ENCODE measurements at regions not wholly inside any gene's neighbourhood (a gene's known extent, or its start where the extent isn't known, plus 50 kb on each side); places are given as distances from the start of the nearest gene placed in this dataset.

GRCh38 chr14:100662879-100663760 is 63.6 kb upstream of the DLK1 start:
- ATAC-seq (replicated peaks in 1 of 2) (no peak), DNase-seq (peak; percentile 62 to 64)
- Mint-ChIP-seq H3K27me3 (ENCODE audit: low read depth) (no peaks in the 10 kb centered on the region), H3K9me3 (no peaks in the 10 kb centered on the region), H3K27ac (no peak overlapping the region), H3K4me3 (no peak overlapping the region), H3K36me3 (ENCODE audit: insufficient read depth in 2 of 2) (no peaks in the 10 kb centered on the region), H3K4me1 (ENCODE audit: low read depth) (no peaks in the 10 kb centered on the region)

- Mint-ChIP-seq H3K4me3 (no peak overlapping the region), H3K27ac (no peak overlapping the region), H3K36me3 (ENCODE audit: insufficient read depth in 2 of 2) (no peaks in the 10 kb centered on the region), H3K9me3 (no peaks in the 10 kb centered on the region), H3K4me1 (ENCODE audit: low read depth) (no peaks in the 10 kb centered on the region), H3K27me3 (ENCODE audit: low read depth) (no peaks in the 10 kb centered on the region)
- ATAC-seq (replicated peaks in 1 of 2) (no peak), DNase-seq (no peak)
Measured at GRCh38 chr14:100663761-100664052, 63.0 kb upstream of the DLK1 start.

GRCh38 chr14:100664231-100664630 is 62.5 kb upstream of the DLK1 start:
- no peak for DNase-seq
- H3K4me1 Mint-ChIP-seq (ENCODE audit: low read depth) = no peaks in the 10 kb centered on the region

GRCh38 chr14:100664841-100665510 is 61.7 kb upstream of the DLK1 start:
- Mint-ChIP-seq H3K27ac (no peak overlapping the region), H3K4me1 (ENCODE audit: low read depth) (no peaks in the 10 kb centered on the region), H3K27me3 (ENCODE audit: low read depth) (peaks cover 9% of the 10 kb centered on the region), H3K36me3 (ENCODE audit: insufficient read depth in 2 of 2) (no peaks in the 10 kb centered on the region), H3K4me3 (no peak overlapping the region), H3K9me3 (no peaks in the 10 kb centered on the region)
- DNase-seq (no peak), ATAC-seq (replicated peaks in 1 of 2) (no peak)

More at GRCh38 chr14:100664231-100664630, 62.5 kb upstream of the DLK1 start:
- H3K27me3 Mint-ChIP-seq (ENCODE audit: low read depth) = peaks cover 3% of the 10 kb centered on the region
- no peak overlapping the region for H3K27ac Mint-ChIP-seq
- no peaks in the 10 kb centered on the region for H3K36me3 Mint-ChIP-seq (ENCODE audit: insufficient read depth in 2 of 2)
- H3K9me3 Mint-ChIP-seq = no peaks in the 10 kb centered on the region
- ATAC-seq (replicated peaks in 1 of 2) = no peak
- H3K4me3 Mint-ChIP-seq = no peak overlapping the region

- Mint-ChIP-seq H3K4me1 (ENCODE audit: low read depth) (no peaks in the 10 kb centered on the region), H3K4me3 (no peak overlapping the region), H3K9me3 (no peaks in the 10 kb centered on the region), H3K27me3 (ENCODE audit: low read depth) (peaks cover 9% of the 10 kb centered on the region), H3K27ac (no peak overlapping the region), H3K36me3 (ENCODE audit: insufficient read depth in 2 of 2) (no peaks in the 10 kb centered on the region)
- ATAC-seq (replicated peaks in 1 of 2) = no peak
- no peak for DNase-seq
Measured at GRCh38 chr14:100665511-100666032, 61.1 kb upstream of the DLK1 start.

GRCh38 chr14:100666403-100666802 is 60.3 kb upstream of the DLK1 start:
- Mint-ChIP-seq H3K9me3 (no peaks in the 10 kb centered on the region), H3K36me3 (ENCODE audit: insufficient read depth in 2 of 2) (no peaks in the 10 kb centered on the region), H3K27ac (no peak overlapping the region), H3K4me3 (no peak overlapping the region), H3K4me1 (ENCODE audit: low read depth) (no peaks in the 10 kb centered on the region), H3K27me3 (ENCODE audit: low read depth) (peaks cover 9% of the 10 kb centered on the region)
- ATAC-seq (replicated peaks in 1 of 2) (no peak), DNase-seq (no peak)

- DNase-seq (no peak), ATAC-seq (replicated peaks in 1 of 2) (no peak)
- peaks cover 13% of the 10 kb centered on the region for H3K27me3 Mint-ChIP-seq (ENCODE audit: low read depth)
Measured at GRCh38 chr14:100666851-100667250, 59.8 kb upstream of the DLK1 start.

GRCh38 chr14:100667656-100668055 is 59.0 kb upstream of the DLK1 start:
- H3K9me3 Mint-ChIP-seq = no peaks in the 10 kb centered on the region
- H3K4me1 Mint-ChIP-seq (ENCODE audit: low read depth) = no peaks in the 10 kb centered on the region
- H3K27ac Mint-ChIP-seq = no peak overlapping the region
- ATAC-seq (replicated peaks in 1 of 2) (no peak), DNase-seq (no peak)
- no peak overlapping the region for H3K4me3 Mint-ChIP-seq
- no peaks in the 10 kb centered on the region for H3K36me3 Mint-ChIP-seq (ENCODE audit: insufficient read depth in 2 of 2)
- H3K27me3 Mint-ChIP-seq (ENCODE audit: low read depth) = peaks cover 17% of the 10 kb centered on the region

More at GRCh38 chr14:100666851-100667250, 59.8 kb upstream of the DLK1 start:
- Mint-ChIP-seq H3K4me1 (ENCODE audit: low read depth) (no peaks in the 10 kb centered on the region), H3K9me3 (no peaks in the 10 kb centered on the region), H3K4me3 (no peak overlapping the region), H3K27ac (no peak overlapping the region), H3K36me3 (ENCODE audit: insufficient read depth in 2 of 2) (no peaks in the 10 kb centered on the region)

GRCh38 chr14:100668352-100668751 is 58.3 kb upstream of the DLK1 start:
- Mint-ChIP-seq H3K36me3 (ENCODE audit: insufficient read depth in 2 of 2) (no peaks in the 10 kb centered on the region), H3K27me3 (ENCODE audit: low read depth) (peaks cover 24% of the 10 kb centered on the region), H3K4me3 (no peak overlapping the region), H3K4me1 (ENCODE audit: low read depth) (peaks cover 5% of the 10 kb centered on the region), H3K27ac (no peak overlapping the region), H3K9me3 (no peaks in the 10 kb centered on the region)
- ATAC-seq (replicated peaks in 1 of 2) = no peak
- DNase-seq = no peak

- peaks cover 9% of the 10 kb centered on the region for H3K4me1 Mint-ChIP-seq (ENCODE audit: low read depth)
- no peak overlapping the region for H3K4me3 Mint-ChIP-seq
- H3K27ac Mint-ChIP-seq = no peak overlapping the region
- H3K36me3 Mint-ChIP-seq (ENCODE audit: insufficient read depth in 2 of 2) = no peaks in the 10 kb centered on the region
- no peaks in the 10 kb centered on the region for H3K9me3 Mint-ChIP-seq
- no peak for ATAC-seq (replicated peaks in 1 of 2)
- H3K27me3 Mint-ChIP-seq (ENCODE audit: low read depth) = peaks cover 31% of the 10 kb centered on the region
- DNase-seq = no peak
Measured at GRCh38 chr14:100669011-100669412, 57.7 kb upstream of the DLK1 start.

GRCh38 chr14:100669468-100669867 is 57.2 kb upstream of the DLK1 start:
- no peak overlapping the region for H3K4me3 Mint-ChIP-seq
- ATAC-seq (replicated peaks in 1 of 2) (no peak), DNase-seq (no peak)
- peaks cover 35% of the 10 kb centered on the region for H3K27me3 Mint-ChIP-seq (ENCODE audit: low read depth)
- H3K9me3 Mint-ChIP-seq = no peaks in the 10 kb centered on the region
- H3K36me3 Mint-ChIP-seq (ENCODE audit: insufficient read depth in 2 of 2) = no peaks in the 10 kb centered on the region
- H3K4me1 Mint-ChIP-seq (ENCODE audit: low read depth) = peaks cover 9% of the 10 kb centered on the region
- no peak overlapping the region for H3K27ac Mint-ChIP-seq

GRCh38 chr14:100670017-100670752 is 56.5 kb upstream of the DLK1 start:
- H3K9me3 Mint-ChIP-seq = no peaks in the 10 kb centered on the region
- H3K36me3 Mint-ChIP-seq (ENCODE audit: insufficient read depth in 2 of 2) = no peaks in the 10 kb centered on the region
- H3K4me3 Mint-ChIP-seq = no peak overlapping the region
- H3K27me3 Mint-ChIP-seq (ENCODE audit: low read depth) = peaks cover 39% of the 10 kb centered on the region
- H3K4me1 Mint-ChIP-seq (ENCODE audit: low read depth) = peaks cover 9% of the 10 kb centered on the region
- no peak for DNase-seq
- no peak for ATAC-seq (replicated peaks in 1 of 2)
- H3K27ac Mint-ChIP-seq = no peak overlapping the region

- DNase-seq (no peak), ATAC-seq (replicated peaks in 1 of 2) (no peak)
- Mint-ChIP-seq H3K4me3 (no peak overlapping the region), H3K27me3 (ENCODE audit: low read depth) (peaks cover 39% of the 10 kb centered on the region), H3K36me3 (ENCODE audit: insufficient read depth in 2 of 2) (no peaks in the 10 kb centered on the region), H3K4me1 (ENCODE audit: low read depth) (peaks cover 9% of the 10 kb centered on the region), H3K9me3 (no peaks in the 10 kb centered on the region), H3K27ac (no peak overlapping the region)
Measured at GRCh38 chr14:100670753-100671049, 56.0 kb upstream of the DLK1 start.
